Lung (tissue), 11 donors: ENCODE measurements at regions not wholly inside any gene's neighbourhood (a gene's known extent, or its start where the extent isn't known, plus 50 kb on each side); places are given as distances from the start of the nearest gene placed in this dataset.

Experiments used
- ATAC-seq: fragments of 200-7000 bp; cut with Tn5 transposase; one replicate; pipeline ENCODE4 v1.9.1; 2020; ENCODE audit warnings: moderate number of reproducible peaks; ENCODE audit not compliant: insufficient read depth, low FRiP score
- DNase-seq, 3 donors: peaks; one replicate each; pipeline ENCODE4 v3.0.0-alpha.2; 2013 to 2017
- H3K27ac ChIP-seq, 2 donors: one replicate each; pipeline ENCODE4 v1.5.1; 2013; ENCODE audit warnings: mild to moderate bottlenecking in 2 of 2, moderate library complexity in 2 of 2, control low read depth in 1 of 2, inconsistent platforms in 1 of 2, low read depth in 1 of 2, low read length in 1 of 2
- H3K27me3 ChIP-seq, 3 donors: one replicate each; pipeline ENCODE4 v1.5.1; 2013; ENCODE audit warnings: low read length in 2 of 3; ENCODE audit not compliant: control insufficient read depth in 3 of 3, insufficient read depth in 3 of 3
- H3K36me3 ChIP-seq, 4 donors: one replicate each; pipeline ENCODE4 v1.5.1; 2013; ENCODE audit warnings: low read length in 4 of 4, mild to moderate bottlenecking in 1 of 4, moderate library complexity in 1 of 4; ENCODE audit not compliant: control insufficient read depth in 4 of 4, insufficient read depth in 4 of 4
- H3K4me1 ChIP-seq, 5 donors: one replicate each; pipeline ENCODE4 v1.5.1; 2013; ENCODE audit warnings: low read length in 5 of 5, mild to moderate bottlenecking in 2 of 5, moderate library complexity in 1 of 5; ENCODE audit not compliant: control insufficient read depth in 5 of 5, insufficient read depth in 5 of 5
- H3K4me3 ChIP-seq: one replicate; pipeline ENCODE4 v1.5.1; 2013; ENCODE audit warnings: mild to moderate bottlenecking, control low read depth, moderate library complexity
- H3K9ac ChIP-seq, 2 donors: one replicate each; pipeline ENCODE4 v1.5.1; 2013; ENCODE audit warnings: low read length in 2 of 2, control low read depth in 1 of 2; ENCODE audit not compliant: insufficient read depth in 1 of 2
- H3K9me3 ChIP-seq, 4 donors: one replicate each; pipeline ENCODE4 v1.5.1; 2013; ENCODE audit warnings: low read length in 3 of 4, mild to moderate bottlenecking in 1 of 4, moderate library complexity in 1 of 4; ENCODE audit not compliant: control insufficient read depth in 4 of 4, insufficient read depth in 3 of 4
- WGBS, 2 donors: extraction: QIAGEN DNeasy Blood & Tissue Kit; methylation state at CpG; one replicate each; pipeline ENCODE4 v1.1.7; 2013; 5-methylcytosine and 5-hydroxymethylcytosine counted together
- TF ChIP-seq, protein P1 (sequence below): IDR thresholded peaks from 2 replicates; pipeline ENCODE4 v1.5.1; 2012; ENCODE audit warnings: mild to moderate bottlenecking; ENCODE audit errors: control extremely low read depth, extremely low read depth
- donor health status: control.
- donor health status: control.
- donor health status: Bipolar disorder and iron deficiency.
- donor health status: healthy.
- donor health status: DM: yes; HTN: yes; CAD: no.

DNA sequence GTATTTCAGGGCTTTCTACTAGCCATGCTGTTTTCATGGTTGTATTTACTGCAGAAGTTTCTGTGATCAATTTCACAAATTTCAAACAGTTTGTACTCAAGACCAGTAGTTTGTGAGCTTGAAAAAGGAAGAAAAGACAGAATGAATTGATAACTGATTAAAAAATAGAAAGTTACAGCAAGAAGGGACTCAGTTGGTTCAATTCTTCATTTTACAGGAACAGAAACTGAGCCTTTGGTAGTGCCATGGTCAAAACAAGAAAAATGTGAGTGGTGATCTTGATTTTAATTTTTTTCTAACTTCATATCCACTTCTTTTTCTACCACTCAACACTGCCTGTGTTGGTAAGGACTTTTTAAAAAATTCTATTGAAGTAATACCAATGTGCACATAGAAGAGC, 206.6 kb upstream of the NREP start:
- TF ChIP-seq, protein P1, sequence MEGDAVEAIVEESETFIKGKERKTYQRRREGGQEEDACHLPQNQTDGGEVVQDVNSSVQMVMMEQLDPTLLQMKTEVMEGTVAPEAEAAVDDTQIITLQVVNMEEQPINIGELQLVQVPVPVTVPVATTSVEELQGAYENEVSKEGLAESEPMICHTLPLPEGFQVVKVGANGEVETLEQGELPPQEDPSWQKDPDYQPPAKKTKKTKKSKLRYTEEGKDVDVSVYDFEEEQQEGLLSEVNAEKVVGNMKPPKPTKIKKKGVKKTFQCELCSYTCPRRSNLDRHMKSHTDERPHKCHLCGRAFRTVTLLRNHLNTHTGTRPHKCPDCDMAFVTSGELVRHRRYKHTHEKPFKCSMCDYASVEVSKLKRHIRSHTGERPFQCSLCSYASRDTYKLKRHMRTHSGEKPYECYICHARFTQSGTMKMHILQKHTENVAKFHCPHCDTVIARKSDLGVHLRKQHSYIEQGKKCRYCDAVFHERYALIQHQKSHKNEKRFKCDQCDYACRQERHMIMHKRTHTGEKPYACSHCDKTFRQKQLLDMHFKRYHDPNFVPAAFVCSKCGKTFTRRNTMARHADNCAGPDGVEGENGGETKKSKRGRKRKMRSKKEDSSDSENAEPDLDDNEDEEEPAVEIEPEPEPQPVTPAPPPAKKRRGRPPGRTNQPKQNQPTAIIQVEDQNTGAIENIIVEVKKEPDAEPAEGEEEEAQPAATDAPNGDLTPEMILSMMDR, result no peak
- H3K27ac ChIP-seq, result no peak overlapping the region
- no peaks in the 10 kb centered on the region for H3K27me3 ChIP-seq
- no peak overlapping the region for H3K4me3 ChIP-seq
- DNase-seq, result no peak
- peaks cover 0 to 10% (median 2%) of the 10 kb centered on the region in 5 donors for H3K4me1 ChIP-seq
- no peak for ATAC-seq
- H3K9me3 ChIP-seq, result no peaks in the 10 kb centered on the region
- H3K36me3 ChIP-seq, result no peaks in the 10 kb centered on the region
- no peak overlapping the region for H3K9ac ChIP-seq

DNA sequence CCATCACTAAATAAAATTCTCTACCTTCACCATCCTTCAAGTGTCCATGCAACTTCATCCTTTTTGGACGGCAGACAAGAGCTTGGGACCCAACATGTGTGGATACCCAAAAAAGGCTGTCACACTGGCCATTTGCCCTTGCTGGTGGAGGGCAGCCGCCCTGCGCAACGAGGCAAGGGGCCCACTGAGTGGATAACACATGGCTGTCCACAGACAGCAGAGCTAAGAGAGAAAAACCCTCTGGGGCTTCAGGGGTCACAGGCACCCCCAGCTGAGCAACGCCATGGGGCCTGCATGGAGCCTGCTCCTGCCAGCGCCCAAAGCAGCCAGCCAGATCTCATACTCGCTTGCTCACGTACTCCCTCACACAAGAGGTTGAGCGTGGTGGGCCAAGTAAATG, 205.9 kb upstream of the NREP start:
- no peak overlapping the region for H3K27ac ChIP-seq
- H3K36me3 ChIP-seq, result no peaks in the 10 kb centered on the region
- 96 to 97% methylated on average over 9 of the region's 9 CpGs for WGBS, 2 donors
- no peak for ATAC-seq
- peaks cover 0 to 6% (median 0%) of the 10 kb centered on the region in 5 donors for H3K4me1 ChIP-seq
- no peak overlapping the region for H3K9ac ChIP-seq
- DNase-seq, result no peak
- H3K9me3 ChIP-seq, result no peaks in the 10 kb centered on the region
- H3K4me3 ChIP-seq, result no peak overlapping the region
- H3K27me3 ChIP-seq, result no peaks in the 10 kb centered on the region
- TF ChIP-seq, protein P1, result no peak

DNA sequence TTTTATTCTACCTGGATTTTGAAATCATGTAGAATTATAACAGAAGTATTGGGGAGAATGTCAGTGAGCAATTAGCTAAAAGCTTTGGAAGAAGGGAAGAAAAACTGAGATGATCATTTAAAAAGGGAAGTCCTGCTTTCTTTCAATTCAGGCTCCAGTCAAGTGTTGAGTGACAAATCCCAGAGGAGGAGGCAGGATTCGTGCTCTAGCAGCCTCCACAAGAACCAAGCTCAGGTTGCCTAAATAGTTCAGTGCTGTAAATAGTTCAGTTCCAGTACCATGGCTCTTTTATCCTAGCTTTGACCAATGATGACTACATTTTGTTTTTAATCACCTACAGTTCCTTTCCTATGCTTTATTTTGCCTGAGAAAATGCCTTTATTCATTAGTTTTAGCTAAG, 204.9 kb upstream of the NREP start:
- Histone ChIP-seq H3K27me3 (no peaks in the 10 kb centered on the region), H3K4me1 (peaks cover 0 to 2% (median 0%) of the 10 kb centered on the region in 5 donors), H3K4me3 (no peak overlapping the region), H3K36me3 (no peaks in the 10 kb centered on the region), H3K27ac (no peak overlapping the region), H3K9ac (no peak overlapping the region), H3K9me3 (no peaks in the 10 kb centered on the region)
- ATAC-seq, result no peak
- TF ChIP-seq, protein P1, result no peak
- no peak for DNase-seq
- 52 to 68% methylated on average over 1 of the region's 1 CpG for WGBS, 2 donors

DNA sequence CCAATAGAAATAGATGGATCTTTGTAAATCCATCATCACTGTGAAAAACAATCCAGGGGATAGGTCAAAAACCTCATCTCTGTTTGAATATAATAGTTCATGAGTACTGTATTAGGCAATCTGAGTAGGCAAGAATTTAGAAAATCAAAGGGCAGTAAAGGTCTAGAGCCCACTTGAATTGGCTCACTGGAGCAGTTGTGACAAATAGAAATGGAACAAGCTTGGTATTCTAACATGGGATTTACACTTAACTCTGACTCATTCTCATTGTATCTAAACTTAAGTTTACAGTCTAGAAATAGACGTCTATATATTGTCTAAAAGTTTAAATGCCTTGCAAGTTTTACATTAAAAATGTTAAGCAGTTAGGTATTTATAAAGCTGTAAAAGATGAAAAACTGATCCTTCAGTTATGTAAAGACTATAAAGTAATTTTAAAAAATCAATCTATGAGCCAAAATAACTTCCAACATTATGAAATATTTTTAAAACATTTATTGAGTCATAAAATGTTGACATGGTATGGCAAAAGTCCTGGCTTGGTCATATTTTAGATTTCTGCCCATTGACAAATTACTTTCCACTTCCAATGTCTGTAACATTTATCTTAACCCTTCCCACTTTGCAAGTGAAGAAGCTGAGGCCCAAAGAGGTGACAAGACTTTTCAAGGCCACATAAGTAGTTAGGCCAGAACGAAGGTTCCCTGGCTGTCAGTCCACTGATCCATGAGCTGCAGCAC, 203.7 kb upstream of the NREP start:
- Histone ChIP-seq H3K4me1 (peaks cover 0 to 2% (median 0%) of the 10 kb centered on the region in 5 donors), H3K9ac (no peak overlapping the region), H3K4me3 (no peak overlapping the region), H3K36me3 (no peaks in the 10 kb centered on the region), H3K27ac (no peak overlapping the region), H3K9me3 (no peaks in the 10 kb centered on the region), H3K27me3 (no peaks in the 10 kb centered on the region)
- DNase-seq (no peak), ATAC-seq (no peak)
- TF ChIP-seq, protein P1, result no peak
- 60 to 82% methylated on average over 2 of the region's 2 CpGs for WGBS, 2 donors
